IMR-90 (cell line): ENCODE measurements at regions not wholly inside any gene's neighbourhood (a gene's known extent, or its start where the extent isn't known, plus 50 kb on each side); places are given as distances from the start of the nearest gene placed in this dataset.

Experiments used
- ATAC-seq: fragments of 200-7000 bp; cut with Tn5 transposase; 2 replicates; pipeline ENCODE4 v1.9.1; 2020; ENCODE audit warnings: low read depth, mild to moderate bottlenecking, moderate library complexity
- BruUV-seq: library from RNA; stranded (reverse); fragments of 400-500 nt; replicated peaks from 2 replicates; lab custom pipeline; 2021; lab: Mats Ljungman, UMichigan
- CTCF ChIA-PET: fragments of 300-600 bp; formaldehyde crosslinking; extraction: SDS; loops from one replicate; lab custom pipeline; 2021; ENCODE audit warnings: antibody characterized with exemption; lab: Yijun Ruan, JAX
- POLR2A ChIA-PET: fragments of 300-600 bp; sonication (Branson Sonifier 250); formaldehyde crosslinking; loops from one replicate; lab custom pipeline; 2022; ENCODE audit warnings: antibody characterized with exemption; ENCODE audit not compliant: unreplicated experiment; lab: Charles Lee
- DNase-seq: peaks from one replicate; pipeline ENCODE4 v3.0.0; 2013
- H2AFZ ChIP-seq: replicated peaks from 2 replicates; pipeline ENCODE3; 2013; ENCODE audit warnings: low read length, mild to moderate bottlenecking; ENCODE audit not compliant: poor library complexity
- H2AK5ac ChIP-seq: 2 replicates; pipeline ENCODE4 v1.6.1; 2013; ENCODE audit warnings: low read depth, low read length, inconsistent platforms
- H2AK9ac ChIP-seq: replicated peaks from 2 replicates; pipeline ENCODE3; 2013; ENCODE audit warnings: mild to moderate bottlenecking, low read depth, low read length, moderate library complexity; ENCODE audit not compliant: poor library complexity
- H2BK120ac ChIP-seq: 2 replicates; pipeline ENCODE4 v1.6.1; 2013; ENCODE audit warnings: low read depth, low read length, inconsistent platforms
- H2BK15ac ChIP-seq: 3 replicates; pipeline ENCODE4 v1.6.1; 2013; ENCODE audit warnings: low read depth, low read length, inconsistent platforms
- H2BK20ac ChIP-seq: 2 replicates; pipeline ENCODE4 v1.6.1; 2013; ENCODE audit warnings: low read depth, mild to moderate bottlenecking, inconsistent platforms, low read length, moderate library complexity
- H2BK5ac ChIP-seq: 2 replicates; pipeline ENCODE4 v1.6.1; 2013; ENCODE audit warnings: mild to moderate bottlenecking, low read depth, low read length, inconsistent platforms; ENCODE audit not compliant: poor library complexity, severe bottlenecking
- H3K14ac ChIP-seq: replicated peaks from 2 replicates; pipeline ENCODE4 v1.6.1; 2013; ENCODE audit warnings: low read depth, low read length, inconsistent platforms
- H3K18ac ChIP-seq: 2 replicates; pipeline ENCODE4 v1.6.1; 2013; ENCODE audit warnings: low read depth, low read length, control low read depth
- H3K23ac ChIP-seq: 2 replicates; pipeline ENCODE4 v1.6.1; 2013; ENCODE audit warnings: low read depth, low read length, inconsistent platforms
- H3K27ac ChIP-seq: 2 replicates; pipeline ENCODE4 v1.5.1; 2013; ENCODE audit warnings: mild to moderate bottlenecking, control low read depth, low read length; ENCODE audit not compliant: insufficient read depth
- H3K27me3 ChIP-seq: 2 replicates; pipeline ENCODE4 v1.6.1; 2013; ENCODE audit warnings: low read length; ENCODE audit not compliant: control insufficient read depth, insufficient read depth
- H3K36me3 ChIP-seq: 2 replicates; pipeline ENCODE4 v1.6.1; 2013; ENCODE audit warnings: low read length, mixed read lengths; ENCODE audit not compliant: control insufficient read depth, insufficient read depth
- H3K4ac ChIP-seq: 2 replicates; pipeline ENCODE4 v1.6.1; 2013; ENCODE audit warnings: low read depth, low read length, inconsistent platforms
- H3K4me1 ChIP-seq: 2 replicates; pipeline ENCODE4 v1.6.1; 2013; ENCODE audit warnings: low read length, mixed read lengths; ENCODE audit not compliant: control insufficient read depth, insufficient read depth
- H3K4me2 ChIP-seq: 2 replicates; pipeline ENCODE4 v1.6.1; 2013; ENCODE audit warnings: low read depth, mild to moderate bottlenecking, control low read depth, low read length, moderate library complexity
- H3K4me3 ChIP-seq: 2 replicates; pipeline ENCODE4 v1.5.1; 2013; ENCODE audit warnings: low read depth, mild to moderate bottlenecking, control low read depth, low read length, moderate library complexity; ENCODE audit not compliant: insufficient read depth
- H3K56ac ChIP-seq: 2 replicates; pipeline ENCODE4 v1.6.1; 2013; ENCODE audit warnings: low read length, inconsistent platforms; ENCODE audit not compliant: insufficient read depth; ENCODE audit errors: extremely low read depth
- H3K79me1 ChIP-seq, 2 experiments: 2 replicates each; pipeline ENCODE4 v1.6.1; 2013; ENCODE audit warnings: low read length in 2 of 2, inconsistent platforms in 1 of 2, low read depth in 1 of 2
- H3K9ac ChIP-seq: 2 replicates; pipeline ENCODE4 v1.6.1; 2013; ENCODE audit warnings: low read depth, low read length, control low read depth
- H3K9me1 ChIP-seq: 2 replicates; pipeline ENCODE4 v1.6.1; 2013; ENCODE audit warnings: low read length, inconsistent platforms; ENCODE audit not compliant: insufficient read depth
- H3K9me3 ChIP-seq: 2 replicates; pipeline ENCODE4 v1.6.1; 2013; ENCODE audit warnings: low read length; ENCODE audit not compliant: control insufficient read depth, insufficient read depth
- H4K20me1 ChIP-seq: 2 replicates; pipeline ENCODE4 v1.6.1; 2013; ENCODE audit warnings: low read length, inconsistent platforms; ENCODE audit not compliant: insufficient read depth
- H4K5ac ChIP-seq: 2 replicates; pipeline ENCODE4 v1.6.1; 2013; ENCODE audit warnings: mild to moderate bottlenecking, low read depth, low read length, control low read depth
- H4K8ac ChIP-seq, 2 experiments: 2 replicates each; pipeline ENCODE4 v1.6.1; 2013; ENCODE audit warnings: low read depth in 2 of 2, low read length in 2 of 2, control low read depth in 1 of 2, inconsistent platforms in 1 of 2
- H4K91ac ChIP-seq: 2 replicates; pipeline ENCODE4 v1.6.1; 2013; ENCODE audit warnings: low read depth, low read length, inconsistent platforms; ENCODE audit not compliant: insufficient read depth
- BHLHE40 ChIP-seq: fragments of 150-350 bp; IDR thresholded peaks from 2 replicates; pipeline ENCODE4 v1.6.1; 2016; ENCODE audit warnings: mild to moderate bottlenecking, low read depth, low read length
- CHD1 ChIP-seq: IDR thresholded peaks from 2 replicates; pipeline ENCODE4 v1.6.1; 2012; ENCODE audit warnings: low read depth, low read length, improper control_type of control experiment
- CTCF ChIP-seq: conservative IDR thresholded peaks from 2 replicates; pipeline ENCODE4 v1.5.1; 2012; ENCODE audit warnings: mild to moderate bottlenecking, low read depth, low read length, improper control_type of control experiment
- ELK1 ChIP-seq: fragments of 150-350 bp; IDR thresholded peaks from 2 replicates; pipeline ENCODE4 v1.6.1; 2016; ENCODE audit warnings: low read depth, mild to moderate bottlenecking, low read length, moderate library complexity, borderline replicate concordance
- FOS ChIP-seq: fragments of 150-350 bp; IDR thresholded peaks from 2 replicates; pipeline ENCODE4 v1.6.1; 2016; ENCODE audit warnings: low read depth, low read length
- MAFK ChIP-seq: IDR thresholded peaks from 2 replicates; pipeline ENCODE4 v1.6.1; 2012; ENCODE audit warnings: low read depth, low read length, improper control_type of control experiment
- MAZ ChIP-seq: IDR thresholded peaks from 2 replicates; pipeline ENCODE4 v1.6.1; 2012; ENCODE audit warnings: low read depth, mild to moderate bottlenecking, low read length, improper control_type of control experiment, moderate library complexity, borderline replicate concordance
- MXI1 ChIP-seq: IDR thresholded peaks from 2 replicates; pipeline ENCODE4 v1.6.1; 2012; ENCODE audit warnings: low read depth, mild to moderate bottlenecking, low read length, moderate library complexity, borderline replicate concordance
- NFE2L2 ChIP-seq: fragments of 150-350 bp; IDR thresholded peaks from 2 replicates; pipeline ENCODE4 v1.6.1; 2016; ENCODE audit warnings: low read depth, mild to moderate bottlenecking, low read length
- RAD21 ChIP-seq: IDR thresholded peaks from 2 replicates; pipeline ENCODE4 v1.6.1; 2012; ENCODE audit warnings: low read length, improper control_type of control experiment
- RCOR1 ChIP-seq: IDR thresholded peaks from 2 replicates; pipeline ENCODE4 v1.6.1; 2012; ENCODE audit warnings: mild to moderate bottlenecking, low read length, improper control_type of control experiment; ENCODE audit not compliant: insufficient replicate concordance
- RFX5 ChIP-seq: IDR thresholded peaks from 2 replicates; pipeline ENCODE4 v1.8.0; 2012; ENCODE audit warnings: low read depth, mild to moderate bottlenecking, low read length, moderate library complexity
- SMC3 ChIP-seq: fragments of 150-350 bp; IDR thresholded peaks from 2 replicates; pipeline ENCODE4 v1.6.1; 2016; ENCODE audit warnings: low read depth, mild to moderate bottlenecking, antibody characterized with exemption, low read length, moderate library complexity
- whole genome bisulfite sequencing, 2 experiments: methylation state at CpG; one replicate each; pipeline versions ENCODE4 v1.1.5 to v1.1.7; 2013; ENCODE audit warnings: missing lambda C conversion rate in 2 of 2; ENCODE audit not compliant: insufficient read length in 1 of 2; ENCODE audit errors: extremely low coverage in 2 of 2; 5-methylcytosine and 5-hydroxymethylcytosine counted together
- dilution Hi-C: fragments of 300-500 bp; cut with HindIII; formaldehyde crosslinking; loops from one replicate; pipeline ENCODE4 v1.14.3; 2018; ENCODE audit warnings: low sequenced_read_pairs; ENCODE audit not compliant: unreplicated experiment
- in situ Hi-C: fragments of 300-500 bp; cut with MboI; formaldehyde crosslinking; loops from 3 replicates; pipeline ENCODE4 v1.14.3; 2019; ENCODE audit warnings: low sequenced_read_pairs, inconsistent platforms, mixed read lengths
- intact Hi-C: fragments of 100-400 bp; cut with micrococcal nuclease; formaldehyde crosslinking; loops from 2 replicates; pipeline ENCODE4 v1.10.0; 2022
- TF ChIP-seq, protein P1 (sequence below): fragments of 150-350 bp; IDR thresholded peaks from 2 replicates; pipeline ENCODE4 v1.6.1; 2017; ENCODE audit warnings: mild to moderate bottlenecking, antibody characterized with exemption, low read length, low read depth

DNA sequence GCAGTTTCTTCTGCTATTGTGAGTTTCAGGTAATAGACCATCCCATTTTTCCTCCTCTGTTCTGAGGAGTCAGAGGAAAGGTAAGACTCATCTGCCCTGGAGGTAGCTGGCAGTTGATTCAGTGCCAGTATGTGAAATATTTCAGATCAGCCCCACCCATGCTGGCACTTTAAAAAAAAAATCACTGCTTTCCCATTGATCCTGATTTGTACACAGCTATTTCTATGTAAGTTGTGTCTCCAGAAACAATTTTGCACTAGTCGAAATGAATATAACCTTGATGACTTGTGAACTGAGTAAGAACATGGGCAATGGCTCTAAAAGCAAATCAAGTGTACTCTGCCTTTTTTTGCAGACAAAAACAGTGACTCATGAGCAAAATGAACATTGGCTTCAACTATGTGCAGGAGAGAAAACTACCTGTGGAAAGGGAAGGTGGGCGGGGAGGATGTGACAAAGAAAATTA lies 82.0 kb upstream of the OR5AK2 start:
- Histone ChIP-seq H2BK120ac (no peak overlapping the region), H3K4me3 (no peak overlapping the region), H2AK9ac (no peak overlapping the region), H3K4me1 (no peaks in the 10 kb centered on the region), H3K9me1 (no peaks in the 10 kb centered on the region), H4K5ac (no peak overlapping the region), H2AK5ac (no peak overlapping the region), H3K23ac (no peak overlapping the region), H3K79me1 (no peaks in the 10 kb centered on the region), H3K18ac (no peak overlapping the region), H3K4me2 (no peak overlapping the region), H3K36me3 (no peaks in the 10 kb centered on the region), H3K27me3 (no peaks in the 10 kb centered on the region), H2BK15ac (no peak overlapping the region), H3K9ac (no peak overlapping the region), H3K56ac (no peak overlapping the region), H3K27ac (no peak overlapping the region), H4K91ac (no peak overlapping the region), H4K20me1 (no peaks in the 10 kb centered on the region), H2BK5ac (no peak overlapping the region), H3K4ac (no peak overlapping the region), H4K8ac (no peak overlapping the region), H3K9me3 (no peaks in the 10 kb centered on the region), H3K14ac (no peak overlapping the region), H2BK20ac (no peak overlapping the region), H2AFZ (no peak overlapping the region)
- in situ Hi-C loops: no loop called here
- TF ChIP-seq RCOR1 (no peak), ELK1 (no peak), CTCF (no peak), MAFK (no peak), RFX5 (no peak), MXI1 (no peak), FOS (no peak), RAD21 (no peak), SMC3 (no peak), BHLHE40 (no peak), NFE2L2 (no peak), CHD1 (no peak), MAZ (no peak)
- TF ChIP-seq, protein P1, sequence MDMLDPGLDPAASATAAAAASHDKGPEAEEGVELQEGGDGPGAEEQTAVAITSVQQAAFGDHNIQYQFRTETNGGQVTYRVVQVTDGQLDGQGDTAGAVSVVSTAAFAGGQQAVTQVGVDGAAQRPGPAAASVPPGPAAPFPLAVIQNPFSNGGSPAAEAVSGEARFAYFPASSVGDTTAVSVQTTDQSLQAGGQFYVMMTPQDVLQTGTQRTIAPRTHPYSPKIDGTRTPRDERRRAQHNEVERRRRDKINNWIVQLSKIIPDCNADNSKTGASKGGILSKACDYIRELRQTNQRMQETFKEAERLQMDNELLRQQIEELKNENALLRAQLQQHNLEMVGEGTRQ: no peak
- POLR2A ChIA-PET: no interaction called here
- 60% methylated on average over 1 of the region's 2 CpGs; no CpG with 5 or more reads in 1 of the 2 experiments for WGBS, 2 experiments
- no TSS peak for BruUV-seq
- CTCF ChIA-PET: no interaction called here
- DNase-seq (no peak), ATAC-seq (no peak)
- dilution Hi-C loops: no loop called here
- intact Hi-C loops: no loop called here
